ENCODE measurements at regions not wholly inside any gene's neighbourhood (a gene's known extent, or its start where the extent isn't known, plus 50 kb on each side); places are given as distances from the start of the nearest gene placed in this dataset.

DNA sequence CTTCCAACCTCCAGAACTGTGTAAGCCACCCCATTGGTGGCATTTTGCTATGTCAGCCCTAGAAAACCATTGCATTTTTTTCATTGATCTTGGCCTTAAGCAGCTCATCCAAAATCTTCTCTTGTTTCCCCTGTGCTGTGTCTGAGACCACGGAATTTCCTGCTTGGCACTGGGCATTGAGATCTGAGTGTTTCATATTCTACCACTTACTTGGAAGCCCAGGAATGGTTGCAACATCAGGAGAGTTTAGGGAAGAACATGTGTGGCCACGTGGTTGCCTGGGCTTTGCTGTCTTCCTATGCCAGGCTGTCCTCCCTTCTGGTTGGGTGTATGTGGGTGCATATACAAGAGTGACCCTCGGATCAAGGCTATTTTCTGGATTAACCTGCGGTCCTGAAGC, 139.3 kb upstream of the PMEPA1 start (continued):
- TF ChIP-seq, protein P1, sequence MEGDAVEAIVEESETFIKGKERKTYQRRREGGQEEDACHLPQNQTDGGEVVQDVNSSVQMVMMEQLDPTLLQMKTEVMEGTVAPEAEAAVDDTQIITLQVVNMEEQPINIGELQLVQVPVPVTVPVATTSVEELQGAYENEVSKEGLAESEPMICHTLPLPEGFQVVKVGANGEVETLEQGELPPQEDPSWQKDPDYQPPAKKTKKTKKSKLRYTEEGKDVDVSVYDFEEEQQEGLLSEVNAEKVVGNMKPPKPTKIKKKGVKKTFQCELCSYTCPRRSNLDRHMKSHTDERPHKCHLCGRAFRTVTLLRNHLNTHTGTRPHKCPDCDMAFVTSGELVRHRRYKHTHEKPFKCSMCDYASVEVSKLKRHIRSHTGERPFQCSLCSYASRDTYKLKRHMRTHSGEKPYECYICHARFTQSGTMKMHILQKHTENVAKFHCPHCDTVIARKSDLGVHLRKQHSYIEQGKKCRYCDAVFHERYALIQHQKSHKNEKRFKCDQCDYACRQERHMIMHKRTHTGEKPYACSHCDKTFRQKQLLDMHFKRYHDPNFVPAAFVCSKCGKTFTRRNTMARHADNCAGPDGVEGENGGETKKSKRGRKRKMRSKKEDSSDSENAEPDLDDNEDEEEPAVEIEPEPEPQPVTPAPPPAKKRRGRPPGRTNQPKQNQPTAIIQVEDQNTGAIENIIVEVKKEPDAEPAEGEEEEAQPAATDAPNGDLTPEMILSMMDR (IDR thresholded peaks at IDR 0.05 in 2 of 3, conservative IDR thresholded peaks at IDR 0.05 in 1 of 3; ENCODE audit: borderline replicate concordance in 1 of 3, insufficient read depth in 1 of 3, low read depth in 2 of 3, low read length in 2 of 3), result no peak
- TF ChIP-seq SIN3A (IDR thresholded peaks at IDR 0.05; ENCODE audit: low read depth), result no peak
- TF ChIP-seq EZH2 (IDR thresholded peaks at IDR 0.05), result no peak
- TF ChIP-seq CEBPB (IDR thresholded peaks at IDR 0.05; ENCODE audit: low read depth), result no peak
- TF ChIP-seq TCF7L2 (IDR thresholded peaks at IDR 0.05; ENCODE audit: borderline replicate concordance, extremely low read depth, insufficient read depth, insufficient read length), result no peak
- TF ChIP-seq ZBTB33 (IDR thresholded peaks at IDR 0.05; ENCODE audit: extremely low read depth, insufficient replicate concordance, low read length), result no peak
- TF ChIP-seq ATF3 (IDR thresholded peaks at IDR 0.05), result no peak
- no peak for TF ChIP-seq SRF (IDR thresholded peaks at IDR 0.05; ENCODE audit: low read depth)

DNA sequence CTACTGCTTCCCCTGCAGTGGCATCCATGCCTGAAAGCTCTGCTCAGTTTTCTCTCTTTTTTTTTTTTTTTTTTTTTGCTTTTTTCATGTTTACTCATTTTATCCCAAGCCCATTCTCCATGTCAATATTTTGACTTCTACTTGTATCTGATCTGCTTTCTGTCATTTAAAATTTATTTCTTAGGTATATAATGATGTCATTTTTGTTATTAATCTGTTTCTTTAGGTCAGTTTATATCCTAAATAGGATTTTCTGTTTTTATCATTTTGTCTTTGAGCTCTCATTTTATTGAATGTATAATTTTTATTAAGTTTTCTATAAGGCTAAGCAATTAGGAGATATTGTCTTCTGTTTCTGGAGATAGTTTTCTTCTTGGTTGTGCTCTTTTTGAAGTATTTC, 138.5 kb upstream of the PMEPA1 start:
- H2AFZ ChIP-seq (ENCODE audit: low read depth, low read length, poor library complexity, severe bottlenecking), result no peak overlapping the region
- intact Hi-C loops (cut with micrococcal nuclease), result no loop called here
- CTCF ChIA-PET, result no interaction called here
- no peak overlapping the region for H3K27ac ChIP-seq (ENCODE audit: low read depth, low read length)
- POLR2A ChIA-PET, result no interaction called here
- H3K79me2 ChIP-seq (ENCODE audit: insufficient read depth, low read length), result no peaks in the 10 kb centered on the region
- ATAC-seq (no peak), DNase-seq (ENCODE audit: low read depth, low spot score) (no peak)
- no peaks in the 10 kb centered on the region for H4K20me1 ChIP-seq (ENCODE audit: insufficient read depth)
- no peak for TF ChIP-seq TCF7L2 (IDR thresholded peaks at IDR 0.05; ENCODE audit: borderline replicate concordance, extremely low read depth, insufficient read depth, insufficient read length)
- TF ChIP-seq CEBPB (IDR thresholded peaks at IDR 0.05; ENCODE audit: low read depth), result no peak
- TF ChIP-seq ZFX (IDR thresholded peaks at IDR 0.05), result no peak
- no peak for TF ChIP-seq EZH2 (IDR thresholded peaks at IDR 0.05)
- no peak for TF ChIP-seq CBX3 (IDR thresholded peaks at IDR 0.05; ENCODE audit: low read depth)
- TF ChIP-seq EZH2phosphoT487 (IDR thresholded peaks at IDR 0.05; ENCODE audit: borderline replicate concordance), result no peak
- TF ChIP-seq MAX (IDR thresholded peaks at IDR 0.05), result no peak
- H3K4me1 ChIP-seq (ENCODE audit: control insufficient read depth in 1 of 2, insufficient read depth in 2 of 2, low read length in 2 of 2), result no peaks in the 10 kb centered on the region
- H3K27me3 ChIP-seq (ENCODE audit: insufficient read depth, low read length), result peaks cover 63% of the 10 kb centered on the region
- no peak overlapping the region for H3K4me2 ChIP-seq (ENCODE audit: low read length)
- H3K36me3 ChIP-seq (ENCODE audit: control insufficient read depth in 1 of 2, insufficient read depth in 2 of 2, low read length in 2 of 2), result no peaks in the 10 kb centered on the region
- BruUV-seq (replicated peaks), result no TSS peak
- RAD21 ChIA-PET (ENCODE audit: low non-redundant PET in 1 of 2, low total read pairs in 2 of 2, uncharacterized antibody in 2 of 2, unreplicated experiment in 2 of 2), result no interaction called here
- no peaks in the 10 kb centered on the region for H3K9me2 ChIP-seq (ENCODE audit: insufficient read depth)
- H3K9ac ChIP-seq (ENCODE audit: low read length), result no peak overlapping the region
- no peaks in the 10 kb centered on the region for H3K9me3 ChIP-seq (ENCODE audit: control insufficient read depth in 1 of 2, insufficient read depth in 1 of 2, low read depth in 1 of 2, low read length in 2 of 2)
- no peak overlapping the region for H3K4me3 ChIP-seq (replicated peaks in 1 of 2; ENCODE audit: low read depth in 1 of 2, low read length in 2 of 2)

Measured in HCT116 (cell line).